ENCODE measurements at regions not wholly inside any gene's neighbourhood (a gene's known extent, or its start where the extent isn't known, plus 50 kb on each side); places are given as distances from the start of the nearest gene placed in this dataset.
A peak's percentile ranks its signal among the peaks of the same experiment; 100 is the strongest.

GRCh38 chr6:144575327-144575726 is 290.2 kb downstream of the UTRN start:
- Histone ChIP-seq H3K27ac (ENCODE audit: low read depth, low read length, severe bottlenecking) (no peak overlapping the region), H3K4me1 (ENCODE audit: control insufficient read depth, insufficient read depth, low read length, poor library complexity, severe bottlenecking) (no peaks in the 10 kb centered on the region), H3K4me3 (ENCODE audit: extremely low read depth, insufficient read depth, low read length, poor library complexity, severe bottlenecking) (no peak overlapping the region), H3K36me3 (ENCODE audit: control insufficient read depth, insufficient read depth, low read length) (peaks cover 7% of the 10 kb centered on the region), H3K9me3 (ENCODE audit: control insufficient read depth, low read length) (no peaks in the 10 kb centered on the region)
- no CpG with 5 or more reads among the region's 3 CpGs for WGBS, 2 experiments (ENCODE audit: insufficient coverage in 2 of 2)

DNA sequence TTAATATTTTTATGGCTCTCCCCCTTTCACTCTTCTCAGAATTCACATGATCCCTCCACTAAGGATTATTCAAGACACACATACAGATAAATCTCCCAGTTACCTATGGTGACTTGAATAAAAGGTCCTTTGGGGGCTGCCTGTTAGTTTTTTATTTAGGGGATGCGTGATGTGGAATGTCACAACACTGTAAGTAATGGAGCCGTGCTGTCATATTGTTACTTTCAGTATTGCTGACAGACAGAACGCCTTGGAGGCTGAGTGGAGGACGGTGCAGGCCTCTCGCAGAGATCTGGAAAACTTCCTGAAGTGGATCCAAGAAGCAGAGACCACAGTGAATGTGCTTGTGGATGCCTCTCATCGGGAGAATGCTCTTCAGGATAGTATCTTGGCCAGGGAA is 291.7 kb downstream of the UTRN start:
- Histone ChIP-seq H3K36me3 (ENCODE audit: control insufficient read depth, insufficient read depth, low read length) (peaks cover 7% of the 10 kb centered on the region), H3K9me3 (ENCODE audit: control insufficient read depth, low read length) (no peaks in the 10 kb centered on the region), H3K4me3 (ENCODE audit: extremely low read depth, insufficient read depth, low read length, poor library complexity, severe bottlenecking) (no peak overlapping the region), H3K27ac (ENCODE audit: low read depth, low read length, severe bottlenecking) (no peak overlapping the region), H3K4me1 (ENCODE audit: control insufficient read depth, insufficient read depth, low read length, poor library complexity, severe bottlenecking) (no peaks in the 10 kb centered on the region)
- 93 to 99% methylated on average over 5 to 6 of the region's 6 CpGs for WGBS, 2 experiments (ENCODE audit: insufficient coverage in 2 of 2)

- Histone ChIP-seq H3K36me3 (ENCODE audit: control insufficient read depth, insufficient read depth, low read length) (peaks cover 7% of the 10 kb centered on the region), H3K4me3 (ENCODE audit: extremely low read depth, insufficient read depth, low read length, poor library complexity, severe bottlenecking) (no peak overlapping the region), H3K9me3 (ENCODE audit: control insufficient read depth, low read length) (no peaks in the 10 kb centered on the region), H3K4me1 (ENCODE audit: control insufficient read depth, insufficient read depth, low read length, poor library complexity, severe bottlenecking) (peaks cover 8% of the 10 kb centered on the region), H3K27ac (ENCODE audit: low read depth, low read length, severe bottlenecking) (no peak overlapping the region)
- WGBS, 2 experiments (ENCODE audit: insufficient coverage in 2 of 2) = 75 to 100% methylated on average over 1 to 3 of the region's 7 CpGs
These were observed 293.5 kb downstream of the UTRN start for GRCh38 chr6:144578385-144579350.

- Histone ChIP-seq H3K4me1 (ENCODE audit: control insufficient read depth, insufficient read depth, low read length, poor library complexity, severe bottlenecking) (peaks cover 8% of the 10 kb centered on the region), H3K36me3 (ENCODE audit: control insufficient read depth, insufficient read depth, low read length) (peaks cover 7% of the 10 kb centered on the region), H3K9me3 (ENCODE audit: control insufficient read depth, low read length) (no peaks in the 10 kb centered on the region), H3K27ac (ENCODE audit: low read depth, low read length, severe bottlenecking) (no peak overlapping the region), H3K4me3 (ENCODE audit: extremely low read depth, insufficient read depth, low read length, poor library complexity, severe bottlenecking) (no peak overlapping the region)
- WGBS, 2 experiments (ENCODE audit: insufficient coverage in 2 of 2) = 83 to 91% methylated on average over 2 to 3 of the region's 3 CpGs
These were observed 294.9 kb downstream of the UTRN start for GRCh38 chr6:144580039-144580438.

DNA sequence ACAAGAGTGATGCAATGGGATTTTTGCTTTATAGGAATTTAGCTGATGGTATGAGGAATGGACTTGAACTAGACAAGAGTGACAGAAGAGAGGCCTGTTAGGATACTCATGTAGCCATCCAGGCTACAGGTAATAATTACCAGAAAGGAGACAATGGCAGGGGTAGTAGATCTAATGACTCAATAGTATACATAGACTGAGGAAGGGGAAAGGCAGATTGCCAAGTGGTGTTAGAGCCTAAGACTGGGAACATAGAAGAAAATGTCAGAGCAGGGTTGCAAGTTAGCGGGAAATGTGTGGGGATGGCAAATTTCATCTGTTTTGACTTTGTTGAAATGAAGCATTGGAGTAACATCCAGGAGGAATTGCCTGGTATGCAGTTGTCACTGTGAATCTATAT is 295.6 kb downstream of the UTRN start:
- H3K36me3 ChIP-seq (ENCODE audit: control insufficient read depth, insufficient read depth, low read length) = peaks cover 7% of the 10 kb centered on the region
- no peaks in the 10 kb centered on the region for H3K9me3 ChIP-seq (ENCODE audit: control insufficient read depth, low read length)
- no peak overlapping the region for H3K27ac ChIP-seq (ENCODE audit: low read depth, low read length, severe bottlenecking)
- 95 to 100% methylated on average over 1 of the region's 1 CpG for WGBS, 2 experiments (ENCODE audit: insufficient coverage in 2 of 2)
- no peak overlapping the region for H3K4me3 ChIP-seq (ENCODE audit: extremely low read depth, insufficient read depth, low read length, poor library complexity, severe bottlenecking)
- H3K4me1 ChIP-seq (ENCODE audit: control insufficient read depth, insufficient read depth, low read length, poor library complexity, severe bottlenecking) = peaks cover 8% of the 10 kb centered on the region

GRCh38 chr6:144581812-144582537 is 296.8 kb downstream of the UTRN start:
- Histone ChIP-seq H3K4me3 (ENCODE audit: extremely low read depth, insufficient read depth, low read length, poor library complexity, severe bottlenecking) (no peak overlapping the region), H3K4me1 (ENCODE audit: control insufficient read depth, insufficient read depth, low read length, poor library complexity, severe bottlenecking) (peaks cover 8% of the 10 kb centered on the region), H3K27ac (ENCODE audit: low read depth, low read length, severe bottlenecking) (no peak overlapping the region), H3K36me3 (ENCODE audit: control insufficient read depth, insufficient read depth, low read length) (peaks cover 5% of the 10 kb centered on the region), H3K9me3 (ENCODE audit: control insufficient read depth, low read length) (no peaks in the 10 kb centered on the region)
- WGBS, 2 experiments (ENCODE audit: insufficient coverage in 2 of 2) = 60 to 82% methylated on average over 2 to 3 of the region's 5 CpGs

DNA sequence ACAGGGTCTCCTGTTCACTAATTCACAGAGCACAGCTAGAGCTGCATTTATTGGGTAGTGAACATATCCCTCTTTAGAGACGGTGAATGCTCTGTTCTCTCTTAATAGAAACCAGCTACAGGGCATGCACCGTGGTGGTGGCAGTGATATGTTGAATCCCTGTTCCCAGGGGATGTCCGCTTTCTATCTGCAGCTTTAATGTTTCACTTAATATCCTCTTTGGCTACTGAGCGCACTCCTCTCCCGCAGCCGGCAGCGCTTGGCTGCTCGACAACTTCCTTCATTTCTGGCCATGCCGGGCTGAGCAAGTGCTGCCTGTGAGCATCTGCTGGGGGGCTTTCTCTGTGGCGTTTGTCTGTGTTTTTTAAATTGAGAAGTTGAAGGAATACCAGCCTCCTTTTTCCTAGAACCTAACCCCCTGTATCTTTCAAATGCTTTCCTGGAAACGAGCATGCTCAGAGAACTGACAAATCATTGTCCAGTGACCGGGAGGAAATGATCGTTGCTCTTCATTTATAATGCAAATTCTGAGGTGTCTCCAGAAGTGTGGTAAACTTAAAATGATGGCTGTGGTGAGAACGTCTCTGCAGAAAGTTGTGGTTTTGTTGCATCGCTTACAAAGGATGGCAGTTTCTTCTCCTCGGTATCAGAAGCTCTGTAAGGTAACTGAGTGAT is 297.9 kb downstream of the UTRN start:
- 21 to 31% methylated on average over 8 to 13 of the region's 16 CpGs for WGBS, 2 experiments (ENCODE audit: insufficient coverage in 2 of 2)
- Histone ChIP-seq H3K27ac (ENCODE audit: low read depth, low read length, severe bottlenecking) (peak overlapping the region; percentile 17), H3K36me3 (ENCODE audit: control insufficient read depth, insufficient read depth, low read length) (no peaks in the 10 kb centered on the region), H3K9me3 (ENCODE audit: control insufficient read depth, low read length) (no peaks in the 10 kb centered on the region), H3K4me3 (ENCODE audit: extremely low read depth, insufficient read depth, low read length, poor library complexity, severe bottlenecking) (peak overlapping the region; percentile 9), H3K4me1 (ENCODE audit: control insufficient read depth, insufficient read depth, low read length, poor library complexity, severe bottlenecking) (peaks cover 8% of the 10 kb centered on the region)

DNA sequence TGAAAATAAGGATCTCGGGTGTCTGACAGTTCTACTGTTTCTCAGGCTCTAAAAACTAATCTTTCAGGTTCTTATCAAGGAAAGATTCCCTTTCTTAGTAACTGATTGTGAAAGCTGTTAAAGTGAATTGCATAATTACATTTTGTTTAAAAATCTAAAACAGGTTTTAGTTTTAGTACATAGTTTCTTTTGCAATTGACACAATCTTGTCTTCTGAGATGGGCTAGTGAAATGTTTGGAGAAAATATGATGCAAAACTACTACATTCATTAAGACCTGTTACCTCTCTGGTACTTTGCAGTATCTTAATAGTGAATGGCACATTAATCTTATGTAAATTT is 298.4 kb downstream of the UTRN start:
- Histone ChIP-seq H3K36me3 (ENCODE audit: control insufficient read depth, insufficient read depth, low read length) (no peaks in the 10 kb centered on the region), H3K27ac (ENCODE audit: low read depth, low read length, severe bottlenecking) (no peak overlapping the region), H3K4me3 (ENCODE audit: extremely low read depth, insufficient read depth, low read length, poor library complexity, severe bottlenecking) (peak overlapping the region; percentile 9), H3K9me3 (ENCODE audit: control insufficient read depth, low read length) (no peaks in the 10 kb centered on the region), H3K4me1 (ENCODE audit: control insufficient read depth, insufficient read depth, low read length, poor library complexity, severe bottlenecking) (peaks cover 8% of the 10 kb centered on the region)
- WGBS, 2 experiments (ENCODE audit: insufficient coverage in 2 of 2) = no CpG with 5 or more reads among the region's 1 CpG

GRCh38 chr6:144585217-144585814 is 300.2 kb downstream of the UTRN start:
- Histone ChIP-seq H3K9me3 (ENCODE audit: control insufficient read depth, low read length) (no peaks in the 10 kb centered on the region), H3K36me3 (ENCODE audit: control insufficient read depth, insufficient read depth, low read length) (no peaks in the 10 kb centered on the region), H3K4me3 (ENCODE audit: extremely low read depth, insufficient read depth, low read length, poor library complexity, severe bottlenecking) (no peak overlapping the region), H3K27ac (ENCODE audit: low read depth, low read length, severe bottlenecking) (no peak overlapping the region), H3K4me1 (ENCODE audit: control insufficient read depth, insufficient read depth, low read length, poor library complexity, severe bottlenecking) (peaks cover 8% of the 10 kb centered on the region)
- WGBS, 2 experiments (ENCODE audit: insufficient coverage in 2 of 2) = no CpG with 5 or more reads among the region's 3 CpGs

DNA sequence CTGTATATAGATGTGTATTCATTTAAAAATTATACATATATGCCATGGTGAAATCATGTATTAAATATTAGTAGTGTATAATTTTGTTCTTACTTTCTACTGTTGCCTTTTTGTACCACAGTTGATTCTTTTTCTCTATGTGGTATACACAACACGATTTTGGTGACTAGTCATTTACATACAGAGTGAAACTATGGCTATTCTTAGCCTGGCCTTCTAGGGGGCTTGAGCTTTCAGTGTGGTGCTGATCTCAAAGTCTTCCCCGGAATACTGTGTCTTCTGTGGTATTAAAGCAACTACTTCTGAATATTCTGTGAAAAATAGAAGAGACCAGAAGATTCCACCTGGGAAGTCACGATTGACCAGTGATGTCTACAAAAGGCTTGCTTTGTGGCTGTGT is 301.9 kb downstream of the UTRN start:
- Histone ChIP-seq H3K36me3 (ENCODE audit: control insufficient read depth, insufficient read depth, low read length) (no peaks in the 10 kb centered on the region), H3K4me3 (ENCODE audit: extremely low read depth, insufficient read depth, low read length, poor library complexity, severe bottlenecking) (no peak overlapping the region), H3K9me3 (ENCODE audit: control insufficient read depth, low read length) (no peaks in the 10 kb centered on the region), H3K27ac (ENCODE audit: low read depth, low read length, severe bottlenecking) (no peak overlapping the region), H3K4me1 (ENCODE audit: control insufficient read depth, insufficient read depth, low read length, poor library complexity, severe bottlenecking) (peaks cover 8% of the 10 kb centered on the region)
- 80 to 94% methylated on average over 1 to 2 of the region's 3 CpGs for whole genome bisulfite sequencing, 2 experiments (ENCODE audit: insufficient coverage in 2 of 2)
